ENCODE measurements at regions not wholly inside any gene's neighbourhood (a gene's known extent, or its start where the extent isn't known, plus 50 kb on each side); places are given as distances from the start of the nearest gene placed in this dataset.
"Not testable (repeated sequence)": the region's sequence is repeated elsewhere in the genome, so short reads cannot be mapped to it uniquely, and the experiment has no call there.

DNA sequence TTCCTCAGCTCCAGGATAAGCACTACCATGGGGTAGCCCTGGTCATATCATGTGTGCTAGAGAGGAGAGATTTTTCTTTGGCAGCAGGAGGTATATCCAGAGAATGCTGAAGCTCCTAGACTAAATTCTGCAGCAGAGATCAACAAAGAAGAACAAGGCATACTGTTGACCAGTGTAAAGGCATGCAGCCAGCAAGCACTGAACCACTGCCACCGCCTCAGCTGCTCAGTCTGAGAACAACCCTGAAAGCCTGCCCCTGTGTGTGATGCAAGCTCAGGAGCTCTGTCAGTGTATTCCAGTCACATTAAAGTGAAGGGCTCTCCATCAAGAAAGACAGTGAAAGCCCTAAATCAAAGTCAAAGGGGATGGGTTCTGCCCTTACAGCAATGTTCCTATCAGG, 439.5 kb upstream of the CD180 start:
- no peaks in the 10 kb centered on the region for H3K27me3 Mint-ChIP-seq (ENCODE audit: low read depth)
- Histone ChIP-seq H3K27me3 (ENCODE audit: insufficient read depth, low read length) (no peaks in the 10 kb centered on the region), H3K79me2 (ENCODE audit: insufficient read depth, low read length) (no peaks in the 10 kb centered on the region), H2BK12ac (ENCODE audit: insufficient read length, low read depth, low read length) (no peak overlapping the region), H3K18ac (ENCODE audit: insufficient read length, low read depth, low read length) (no peak overlapping the region), H3K9ac (ENCODE audit: extremely low read depth, insufficient read length, low read length) (no peak overlapping the region), H3K4me1 (ENCODE audit: insufficient read depth, low read length) (no peaks in the 10 kb centered on the region), H3K14ac (ENCODE audit: insufficient read depth, low read length) (no peak overlapping the region), H4K8ac (replicated peaks; ENCODE audit: insufficient read length, low read depth, low read length) (no peak overlapping the region), H2BK120ac (ENCODE audit: low read depth, low read length, poor library complexity, severe bottlenecking) (no peak overlapping the region), H2AFZ (ENCODE audit: low read length) (no peak overlapping the region), H3K9me3 (ENCODE audit: control insufficient read depth, low read depth, low read length) (no peaks in the 10 kb centered on the region), H3K4me2 (ENCODE audit: insufficient read depth, insufficient read length, low read length) (no peak overlapping the region), H3K27ac (ENCODE audit: insufficient read length, low read depth, low read length) (no peak overlapping the region), H4K91ac (ENCODE audit: insufficient read length, low read depth, low read length) (no peak overlapping the region), H3K23me2 (ENCODE audit: insufficient read length, low read depth, low read length, poor library complexity, severe bottlenecking) (no peaks in the 10 kb centered on the region), H2BK5ac (ENCODE audit: insufficient read length, low read length) (no peak overlapping the region), H3T11ph (ENCODE audit: low read length) (no peak overlapping the region), H3K56ac (ENCODE audit: insufficient read length, low read depth, low read length) (no peak overlapping the region), H3K79me1 (ENCODE audit: insufficient read depth, low read depth, low read length, poor library complexity, severe bottlenecking) (no peaks in the 10 kb centered on the region), H3K23ac (ENCODE audit: insufficient read length, low read depth, low read length) (no peak overlapping the region), H4K5ac (ENCODE audit: insufficient read length, low read depth, low read length) (no peak overlapping the region), H2AK5ac (ENCODE audit: insufficient read length, low read length) (no peak overlapping the region), H4K20me1 (ENCODE audit: control insufficient read depth, insufficient read depth, insufficient read length) (no peaks in the 10 kb centered on the region), H2BK15ac (ENCODE audit: low read depth, low read length) (no peak overlapping the region), H2BK20ac (ENCODE audit: low read depth, low read length, poor library complexity, severe bottlenecking) (no peak overlapping the region), H3K4ac (ENCODE audit: low read depth, low read length) (no peak overlapping the region)
- H3K4me3 Mint-ChIP-seq, result no peak overlapping the region
- DNase-seq, result no peak
- no peak for TF ChIP-seq CTCF (conservative IDR thresholded peaks at IDR 0.05)
- H3K4me1 Mint-ChIP-seq, result peaks cover 8 to 13% of the 10 kb centered on the region in 2 experiments
- peaks cover 13 to 16% of the 10 kb centered on the region in 2 experiments for H3K9me3 Mint-ChIP-seq
- H3K36me3 Mint-ChIP-seq (ENCODE audit: insufficient read depth in 1 of 3, low read depth in 3 of 3), result peaks cover 9 to 22% (median 10%) of the 10 kb centered on the region in 3 experiments; a peak in 6 of 7 replicates
- no CpG with 5 or more reads among the region's 1 CpG for WGBS (ENCODE audit: extremely low coverage, insufficient read length, low lambda C conversion rate)
- H3K27ac Mint-ChIP-seq, result no peak overlapping the region; a peak in 1 of 7 replicates

- H3K9me3 Mint-ChIP-seq, result peaks cover 5 to 13% of the 10 kb centered on the region in 2 experiments; a peak in 4 of 5 replicates
- H3K4me1 ChIP-seq (ENCODE audit: insufficient read depth, low read length); H3K27ac Mint-ChIP-seq; H3K9ac ChIP-seq (ENCODE audit: extremely low read depth, insufficient read length, low read length); H4K91ac ChIP-seq (ENCODE audit: insufficient read length, low read depth, low read length); H4K20me1 ChIP-seq (ENCODE audit: control insufficient read depth, insufficient read depth, insufficient read length); H2BK15ac ChIP-seq (ENCODE audit: low read depth, low read length); H3K4ac ChIP-seq (ENCODE audit: low read depth, low read length); H2BK5ac ChIP-seq (ENCODE audit: insufficient read length, low read length); H3K27me3 Mint-ChIP-seq (ENCODE audit: low read depth); H3K4me2 ChIP-seq (ENCODE audit: insufficient read depth, insufficient read length, low read length); H2BK20ac ChIP-seq (ENCODE audit: low read depth, low read length, poor library complexity, severe bottlenecking); H3K18ac ChIP-seq (ENCODE audit: insufficient read length, low read depth, low read length); H3K27me3 ChIP-seq (ENCODE audit: insufficient read depth, low read length); H2AFZ ChIP-seq (ENCODE audit: low read length); H2AK5ac ChIP-seq (ENCODE audit: insufficient read length, low read length); DNase-seq; H3K23me2 ChIP-seq (ENCODE audit: insufficient read length, low read depth, low read length, poor library complexity, severe bottlenecking); H3T11ph ChIP-seq (ENCODE audit: low read length); H3K79me2 ChIP-seq (ENCODE audit: insufficient read depth, low read length); H3K79me1 ChIP-seq (ENCODE audit: insufficient read depth, low read depth, low read length, poor library complexity, severe bottlenecking); H4K8ac ChIP-seq (replicated peaks; ENCODE audit: insufficient read length, low read depth, low read length); H3K4me3 Mint-ChIP-seq; H3K9me3 ChIP-seq (ENCODE audit: control insufficient read depth, low read depth, low read length); H4K5ac ChIP-seq (ENCODE audit: insufficient read length, low read depth, low read length); H3K14ac ChIP-seq (ENCODE audit: insufficient read depth, low read length); H3K23ac ChIP-seq (ENCODE audit: insufficient read length, low read depth, low read length); H3K56ac ChIP-seq (ENCODE audit: insufficient read length, low read depth, low read length); H2BK120ac ChIP-seq (ENCODE audit: low read depth, low read length, poor library complexity, severe bottlenecking); H2BK12ac ChIP-seq (ENCODE audit: insufficient read length, low read depth, low read length); H3K27ac ChIP-seq (ENCODE audit: insufficient read length, low read depth, low read length): not testable (repeated sequence)
- H3K36me3 Mint-ChIP-seq (ENCODE audit: insufficient read depth in 1 of 3, low read depth in 3 of 3), result peaks cover 0 to 23% (median 2%) of the 10 kb centered on the region in 3 experiments; a peak in 3 of 7 replicates
- peaks cover 8 to 14% of the 10 kb centered on the region in 2 experiments for H3K4me1 Mint-ChIP-seq
These were observed 430.5 kb upstream of the CD180 start for GRCh38 chr5:67627079-67627478.
